ENCODE measurements at regions not wholly inside any gene's neighbourhood (a gene's known extent, or its start where the extent isn't known, plus 50 kb on each side); places are given as distances from the start of the nearest gene placed in this dataset.

- TF ChIP-seq POLR2AphosphoS5 (IDR thresholded peaks at IDR 0.05; ENCODE audit: low read depth, low read length) = no peak
- TF ChIP-seq TAF1 (IDR thresholded peaks at IDR 0.05; ENCODE audit: borderline replicate concordance, insufficient read depth, low read length) = no peak
- no peak for TF ChIP-seq SIN3A (IDR thresholded peaks at IDR 0.05; ENCODE audit: borderline replicate concordance, insufficient read depth, low read length)
Observed at GRCh38 chr2:71938659-71939587, 208.7 kb downstream of the CYP26B1 start.
